ENCODE measurements at regions not wholly inside any gene's neighbourhood (a gene's known extent, or its start where the extent isn't known, plus 50 kb on each side); places are given as distances from the start of the nearest gene placed in this dataset.

GRCh38 chr12:130254461-130255276 is 83.0 kb upstream of the PIWIL1 start:
- DNase-seq, result peak in 9 of 10 donors; percentile 18 to 90 (median 47)
- intact Hi-C loops (cut with DNase I), result no loop called here

- intact Hi-C loops (cut with DNase I), result no loop called here
These were observed 78.8 kb upstream of the PIWIL1 start for GRCh38 chr12:130258863-130259262.

GRCh38 chr12:130263025-130263424 is 74.7 kb upstream of the PIWIL1 start:
- no peak for DNase-seq
- intact Hi-C loops (cut with DNase I), result no loop called here

More at GRCh38 chr12:130258863-130259262, 78.8 kb upstream of the PIWIL1 start:
- no peak for DNase-seq

DNA sequence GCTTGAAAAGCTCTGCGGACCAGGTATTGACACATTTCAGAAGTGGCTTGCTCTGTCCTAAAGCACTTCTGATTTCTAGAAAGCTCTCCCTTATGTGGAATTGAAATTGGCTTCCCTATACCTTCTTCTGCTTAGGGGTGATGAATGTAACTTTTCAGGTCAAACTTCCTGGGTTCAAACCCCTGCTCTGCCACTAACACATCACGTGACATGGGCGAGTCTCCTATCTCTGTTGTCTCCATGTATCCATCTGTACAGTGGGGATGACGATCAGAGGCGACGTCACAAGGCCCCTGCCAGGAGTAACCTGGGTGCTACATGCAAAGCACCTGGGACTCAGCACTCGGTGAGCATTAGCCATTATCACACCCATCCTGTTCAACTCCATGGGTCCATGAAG is 73.7 kb upstream of the PIWIL1 start:
- intact Hi-C loops (cut with DNase I), result no loop called here
- DNase-seq, result no peak

GRCh38 chr12:130266751-130267150 is 70.9 kb upstream of the PIWIL1 start:
- DNase-seq, result no peak
- intact Hi-C loops (cut with DNase I), result no loop called here

GRCh38 chr12:130280231-130280630 is 57.5 kb upstream of the PIWIL1 start:
- DNase-seq, result no peak
- intact Hi-C loops (cut with DNase I), result no loop called here

- DNase-seq, result no peak
- intact Hi-C loops (cut with DNase I), result no loop called here
These were observed 56.9 kb upstream of the PIWIL1 start for GRCh38 chr12:130280742-130281141.

- DNase-seq, result peak in 5 of 10 donors; percentile 11 to 83 (median 37)
- intact Hi-C loops (cut with DNase I), result no loop called here
These were observed 56.4 kb upstream of the PIWIL1 start for GRCh38 chr12:130281153-130281799.

DNA sequence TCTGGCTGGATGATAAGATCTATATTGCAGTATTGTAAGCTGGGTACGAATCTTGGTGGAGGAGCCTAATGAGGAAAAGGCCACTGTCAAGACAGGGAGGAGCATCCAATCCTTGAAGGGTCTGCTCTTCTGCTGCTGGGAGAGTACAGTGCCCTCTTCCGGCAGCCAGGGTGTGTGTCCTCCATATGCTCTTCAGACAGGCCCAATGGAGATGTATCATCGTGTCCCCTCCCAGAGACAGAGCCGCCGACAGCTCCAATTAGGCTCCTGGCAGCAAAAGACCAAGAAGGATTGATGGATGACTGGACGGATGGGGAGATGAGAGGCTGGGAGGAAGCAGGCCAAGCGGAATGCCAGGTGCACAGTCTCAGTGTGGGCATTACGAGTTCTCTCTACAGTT is 51.6 kb upstream of the PIWIL1 start:
- intact Hi-C loops (cut with DNase I), result no loop called here
- DNase-seq, result no peak

DNA sequence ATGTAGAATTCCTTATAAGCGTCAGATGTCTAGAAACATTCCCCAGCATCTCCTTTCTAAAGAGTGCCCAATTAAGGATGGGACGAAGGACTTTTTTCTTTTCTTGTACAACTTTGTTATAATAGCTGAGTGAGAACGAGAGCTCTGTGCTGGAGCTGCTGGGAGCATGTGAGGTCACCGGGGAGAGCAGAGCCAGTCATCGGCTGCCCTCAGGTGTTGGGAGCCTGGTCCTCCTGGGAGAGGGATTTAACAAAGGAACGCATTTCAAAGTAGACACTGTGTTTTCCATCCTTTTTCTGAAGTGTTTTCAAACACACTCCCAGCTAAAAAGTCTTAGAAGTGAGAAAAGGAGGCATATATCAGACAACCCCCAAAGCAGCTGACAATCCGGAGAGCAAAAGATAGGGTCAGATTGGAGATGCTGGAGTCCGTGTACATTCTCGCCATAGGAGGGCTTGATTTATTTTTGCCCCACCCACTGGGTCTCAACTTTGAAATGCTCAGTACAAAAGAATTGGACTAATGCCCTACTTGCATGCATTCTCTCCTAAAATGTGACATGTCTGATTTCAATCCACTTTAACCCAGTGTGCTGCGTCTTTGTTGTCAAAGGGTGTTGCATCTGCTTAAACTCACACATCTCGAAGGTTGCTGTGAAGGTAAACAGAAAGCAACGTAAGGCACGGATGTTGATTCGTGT is 50.8 kb upstream of the PIWIL1 start:
- intact Hi-C loops (cut with DNase I), result no loop called here
- no peak for DNase-seq
